ENCODE measurements at regions not wholly inside any gene's neighbourhood (a gene's known extent, or its start where the extent isn't known, plus 50 kb on each side); places are given as distances from the start of the nearest gene placed in this dataset.
A peak's percentile ranks its signal among the peaks of the same experiment; 100 is the strongest.

DNA sequence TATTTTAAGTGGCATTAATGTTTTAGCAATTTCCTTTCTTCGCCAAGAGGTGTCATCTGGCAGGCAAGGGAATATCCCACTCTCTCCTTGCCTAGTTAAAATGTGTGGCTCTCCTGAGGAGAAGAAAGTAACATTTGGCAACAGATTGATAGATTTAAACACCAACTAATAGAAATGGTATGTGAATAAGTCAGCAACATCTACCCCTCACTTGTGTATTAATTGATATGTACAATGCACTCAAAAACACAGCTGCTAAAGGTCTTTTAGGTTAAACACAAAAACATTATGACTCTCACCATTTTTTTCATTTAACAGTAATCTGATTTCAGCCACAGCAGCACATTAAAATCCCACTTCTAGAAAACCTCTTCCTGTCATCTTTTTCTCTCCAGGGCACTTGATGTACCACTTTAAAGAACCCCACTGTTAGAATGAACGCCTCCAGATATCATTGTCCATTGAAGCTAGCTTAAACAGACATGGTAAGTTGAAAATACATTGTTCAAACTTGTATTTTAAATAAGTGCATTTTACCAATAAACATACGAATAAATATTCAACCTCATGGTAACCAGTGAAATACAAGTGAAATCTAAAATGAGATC lies 151.7 kb downstream of the RPAP3 start:
- intact Hi-C loops (cut with DNase I): no loop called here
- WGBS, 2 donors: 49 to 58% methylated on average over 3 of the region's 3 CpGs
- DNase-seq (no peak), ATAC-seq (no peak), FAIRE-seq (no peak)
- TF ChIP-seq CTCF (IDR thresholded peaks at IDR 0.05): no peak
- Histone ChIP-seq H3K4me1 (no peaks in the 10 kb centered on the region), H3K9me3 (no peaks in the 10 kb centered on the region), H3K36me3 (no peaks in the 10 kb centered on the region), H3K4me3 (no peak overlapping the region), H3K27ac (no peak overlapping the region), H3K27me3 (no peaks in the 10 kb centered on the region)

GRCh38 chr12:47553266-47553665 lies 152.6 kb downstream of the RPAP3 start:
- H3K9me3 ChIP-seq: no peaks in the 10 kb centered on the region
- H3K4me3 ChIP-seq: no peak overlapping the region
- 46 to 58% methylated on average over 3 of the region's 3 CpGs for WGBS, 2 donors
- no peak for ATAC-seq
- no peak for FAIRE-seq
- H3K27me3 ChIP-seq: no peaks in the 10 kb centered on the region
- H3K36me3 ChIP-seq: no peaks in the 10 kb centered on the region
- no peak overlapping the region for H3K27ac ChIP-seq
- H3K4me1 ChIP-seq: no peaks in the 10 kb centered on the region
- no peak for TF ChIP-seq CTCF (IDR thresholded peaks at IDR 0.05)
- intact Hi-C loops (cut with DNase I): no loop called here
- no peak for DNase-seq

DNA sequence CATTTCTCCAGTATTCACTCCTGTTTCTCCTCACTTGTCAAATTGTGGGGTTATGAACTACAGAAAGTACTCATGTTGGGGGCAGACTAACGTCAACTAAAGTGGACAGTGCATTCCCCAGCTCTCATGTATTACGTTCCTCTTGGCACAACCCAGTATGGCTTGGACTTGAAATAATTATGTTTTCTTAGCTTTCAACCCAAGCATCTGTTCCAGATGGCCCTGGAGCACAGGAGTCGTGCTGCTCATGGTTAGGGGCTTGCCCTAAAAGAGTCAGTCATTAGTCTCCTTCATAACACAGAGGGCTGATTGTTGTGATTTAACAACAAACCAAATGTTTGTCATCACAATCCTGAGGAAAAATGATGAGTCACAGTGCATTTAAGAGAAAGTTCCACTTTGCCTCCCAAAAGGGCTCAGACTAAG lies 154.4 kb downstream of the RPAP3 start:
- no peak for TF ChIP-seq CTCF (IDR thresholded peaks at IDR 0.05)
- Histone ChIP-seq H3K27ac (no peak overlapping the region), H3K4me1 (no peaks in the 10 kb centered on the region), H3K4me3 (no peak overlapping the region), H3K36me3 (no peaks in the 10 kb centered on the region), H3K9me3 (no peaks in the 10 kb centered on the region), H3K27me3 (no peaks in the 10 kb centered on the region)
- FAIRE-seq (peak; percentile 90), DNase-seq (no peak), ATAC-seq (peak in 2 of 4 donors; percentile 14 to 21)
- WGBS, 2 donors: 41 to 49% methylated on average over 3 of the region's 3 CpGs
- intact Hi-C loops (cut with DNase I): no loop called here

- intact Hi-C loops (cut with DNase I): no loop called here
- ATAC-seq: no peak
- FAIRE-seq: no peak
Measured at GRCh38 chr12:47549258-47549657, 156.6 kb downstream of the RPAP3 start.

More at GRCh38 chr12:47549258-47549657, 156.6 kb downstream of the RPAP3 start:
- TF ChIP-seq CTCF (IDR thresholded peaks at IDR 0.05): no peak
- no peaks in the 10 kb centered on the region for H3K9me3 ChIP-seq
- H3K36me3 ChIP-seq: no peaks in the 10 kb centered on the region
- H3K27ac ChIP-seq: no peak overlapping the region
- H3K4me1 ChIP-seq: no peaks in the 10 kb centered on the region
- WGBS, 2 donors: 68 to 78% methylated on average over 3 of the region's 3 CpGs
- H3K27me3 ChIP-seq: no peaks in the 10 kb centered on the region
- no peak overlapping the region for H3K4me3 ChIP-seq
- DNase-seq: no peak
